MM.1S (cell line): ENCODE measurements at regions not wholly inside any gene's neighbourhood (a gene's known extent, or its start where the extent isn't known, plus 50 kb on each side); places are given as distances from the start of the nearest gene placed in this dataset.

ENCODE experiments used
- DNase-seq: peaks from one replicate; pipeline ENCODE4 v3.0.0-alpha.2; 2015
- H2AFZ ChIP-seq: fragments of 300-600 bp; sonication (generic); 2 replicates; pipeline ENCODE4 v1.6.0; 2016; ENCODE audit warnings: antibody characterized with exemption, low read length
- H3F3A ChIP-seq: fragments of 300-600 bp; sonication (generic); 2 replicates; pipeline ENCODE4 v1.6.1; 2016; ENCODE audit warnings: mild to moderate bottlenecking, antibody characterized with exemption, low read length, moderate library complexity, mixed read lengths; ENCODE audit not compliant: insufficient read depth
- H3K27ac ChIP-seq: fragments of 300-600 bp; sonication (generic); 2 replicates; pipeline ENCODE4 v1.5.1; 2016; ENCODE audit warnings: mild to moderate bottlenecking, low read length
- H3K27me3 ChIP-seq: fragments of 300-600 bp; sonication (generic); replicated peaks from 2 replicates; pipeline ENCODE4 v1.6.0; 2016; ENCODE audit warnings: low read length; ENCODE audit not compliant: insufficient read depth
- H3K36me3 ChIP-seq: fragments of 300-600 bp; sonication (generic); replicated peaks from 2 replicates; pipeline ENCODE4 v1.6.1; 2016; ENCODE audit warnings: mild to moderate bottlenecking, low read length, mixed read lengths; ENCODE audit not compliant: insufficient read depth
- H3K4me1 ChIP-seq: fragments of 300-600 bp; sonication (generic); 2 replicates; pipeline ENCODE4 v1.6.1; 2016; ENCODE audit warnings: low read length, mixed read lengths
- H3K4me2 ChIP-seq: fragments of 300-600 bp; sonication (generic); 2 replicates; pipeline ENCODE4 v1.6.0; 2016; ENCODE audit warnings: low read depth, low read length
- H3K4me3 ChIP-seq: fragments of 300-600 bp; sonication (generic); 2 replicates; pipeline ENCODE4 v1.5.1; 2016; ENCODE audit warnings: low read length, mixed read lengths
- H3K79me2 ChIP-seq: fragments of 300-600 bp; sonication (generic); 2 replicates; pipeline ENCODE4 v1.6.1; 2016; ENCODE audit warnings: mixed run types, low read length, mixed read lengths
- H3K9ac ChIP-seq: fragments of 300-600 bp; sonication (generic); 2 replicates; pipeline ENCODE4 v1.6.1; 2016; ENCODE audit warnings: low read length, mixed read lengths
- H3K9me2 ChIP-seq: fragments of 300-600 bp; sonication (generic); replicated peaks from 2 replicates; pipeline ENCODE4 v1.6.1; 2016; ENCODE audit warnings: mild to moderate bottlenecking, low read length, mixed read lengths; ENCODE audit not compliant: insufficient read depth
- H3K9me3 ChIP-seq: fragments of 300-600 bp; sonication (generic); replicated peaks from 2 replicates; pipeline ENCODE4 v1.6.1; 2016; ENCODE audit warnings: mild to moderate bottlenecking, low read length, mixed read lengths; ENCODE audit not compliant: insufficient read depth
- H4K20me1 ChIP-seq: fragments of 300-600 bp; sonication (generic); 2 replicates; pipeline ENCODE4 v1.6.1; 2016; ENCODE audit warnings: mild to moderate bottlenecking, low read length, moderate library complexity, mixed read lengths; ENCODE audit not compliant: insufficient read depth
- CTCF ChIP-seq: fragments of 300-600 bp; sonication (generic); IDR thresholded peaks from 2 replicates; pipeline ENCODE4 v1.5.1; 2016; ENCODE audit warnings: antibody characterized with exemption, low read length, mixed read lengths
- EZH2 ChIP-seq: fragments of 300-600 bp; sonication (generic); optimal IDR thresholded peaks from 2 replicates; pipeline ENCODE3; 2017; ENCODE audit warnings: low read depth, mild to moderate bottlenecking, antibody characterized with exemption, low read length, mixed read lengths
- EZH2phosphoT487 ChIP-seq: fragments of 300-600 bp; sonication (generic); IDR thresholded peaks from 2 replicates; pipeline ENCODE4 v1.6.1; 2018; ENCODE audit warnings: antibody characterized with exemption, low read length

GRCh38 chr9:107593224-107593870 lies 103.8 kb upstream of the KLF4 start:
- Histone ChIP-seq H3K27me3 (no peaks in the 10 kb centered on the region), H3K9me3 (no peaks in the 10 kb centered on the region), H3K4me1 (no peaks in the 10 kb centered on the region), H3K4me3 (no peak overlapping the region), H3F3A (no peaks in the 10 kb centered on the region), H3K4me2 (no peak overlapping the region), H3K79me2 (no peaks in the 10 kb centered on the region), H3K9ac (no peak overlapping the region), H3K27ac (no peak overlapping the region), H3K9me2 (no peaks in the 10 kb centered on the region), H4K20me1 (no peaks in the 10 kb centered on the region), H3K36me3 (no peaks in the 10 kb centered on the region), H2AFZ (no peak overlapping the region)
- TF ChIP-seq EZH2phosphoT487 (no peak), CTCF (no peak)
- DNase-seq, result no peak

DNA sequence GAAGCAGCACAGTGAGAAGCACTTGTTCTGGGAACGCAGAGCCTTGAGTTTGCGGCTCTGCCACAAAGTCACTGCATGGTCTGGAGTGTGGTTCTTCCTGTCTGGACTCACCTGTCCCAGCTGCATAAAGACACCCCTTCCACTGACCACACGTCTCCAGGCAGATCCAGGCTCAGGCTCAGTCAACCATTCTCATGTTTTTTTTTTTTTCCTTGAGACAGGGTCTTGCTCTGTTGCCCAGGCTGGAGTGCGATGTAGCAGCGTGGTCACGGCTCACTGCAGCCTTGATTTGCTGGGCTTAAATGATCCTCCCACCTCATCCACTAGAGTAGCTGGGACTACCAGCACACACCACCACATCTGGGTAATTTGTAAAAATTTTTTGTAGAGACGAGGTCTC lies 102.9 kb upstream of the KLF4 start:
- H3K9ac ChIP-seq, result no peak overlapping the region
- H3K4me2 ChIP-seq, result no peak overlapping the region
- no peaks in the 10 kb centered on the region for H3K79me2 ChIP-seq
- no peak overlapping the region for H3K4me3 ChIP-seq
- no peaks in the 10 kb centered on the region for H3K36me3 ChIP-seq
- H3K27me3 ChIP-seq, result no peaks in the 10 kb centered on the region
- H3K9me2 ChIP-seq, result no peaks in the 10 kb centered on the region
- TF ChIP-seq EZH2 (no peak), EZH2phosphoT487 (no peak)
- H3K27ac ChIP-seq, result no peak overlapping the region
- DNase-seq, result no peak
- no peaks in the 10 kb centered on the region for H3K4me1 ChIP-seq
- no peaks in the 10 kb centered on the region for H3K9me3 ChIP-seq
- H4K20me1 ChIP-seq, result no peaks in the 10 kb centered on the region
- H2AFZ ChIP-seq, result no peak overlapping the region
- no peaks in the 10 kb centered on the region for H3F3A ChIP-seq

DNA sequence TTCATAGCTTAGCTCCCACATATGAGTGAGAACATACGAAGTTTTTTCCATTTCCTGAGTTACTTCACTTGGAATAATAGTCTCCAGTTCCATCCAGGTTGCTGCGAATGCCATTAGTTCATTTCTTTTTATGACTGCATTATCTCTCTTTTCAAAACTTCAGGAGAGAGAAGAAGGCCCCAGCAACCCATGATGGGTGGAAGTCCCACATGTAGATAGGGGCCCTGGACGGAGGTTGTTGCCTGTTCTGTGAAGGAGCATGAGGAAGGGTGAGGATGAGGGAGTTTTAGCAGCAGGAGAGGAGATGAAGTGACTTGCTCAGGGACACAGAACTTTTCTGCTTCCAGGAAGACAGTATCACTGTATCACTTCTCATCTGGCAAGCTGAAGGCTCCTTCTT lies 102.2 kb upstream of the KLF4 start:
- Histone ChIP-seq H3K4me2 (no peak overlapping the region), H3K36me3 (no peaks in the 10 kb centered on the region), H3K27me3 (no peaks in the 10 kb centered on the region), H3K4me3 (no peak overlapping the region), H2AFZ (no peak overlapping the region), H3F3A (no peaks in the 10 kb centered on the region), H3K9me3 (no peaks in the 10 kb centered on the region), H4K20me1 (no peaks in the 10 kb centered on the region), H3K79me2 (no peaks in the 10 kb centered on the region), H3K9me2 (no peaks in the 10 kb centered on the region), H3K27ac (no peak overlapping the region), H3K4me1 (no peaks in the 10 kb centered on the region), H3K9ac (no peak overlapping the region)
- DNase-seq, result no peak
- no peak for TF ChIP-seq EZH2phosphoT487
- TF ChIP-seq EZH2, result no peak
- no peak for TF ChIP-seq CTCF

GRCh38 chr9:107588393-107588792 lies 98.8 kb upstream of the KLF4 start:
- H3K9ac ChIP-seq, result no peak overlapping the region
- no peak for TF ChIP-seq EZH2phosphoT487
- no peak for TF ChIP-seq EZH2
- no peak for TF ChIP-seq CTCF
- no peaks in the 10 kb centered on the region for H3K9me2 ChIP-seq
- H3K4me1 ChIP-seq, result no peaks in the 10 kb centered on the region
- H3K4me3 ChIP-seq, result no peak overlapping the region
- no peaks in the 10 kb centered on the region for H3K79me2 ChIP-seq
- H3K27ac ChIP-seq, result no peak overlapping the region
- 0 out of 2 replicates have a peak overlapping the region, but pooled peaks have one; percentile 79 for H2AFZ ChIP-seq
- H3K36me3 ChIP-seq, result no peaks in the 10 kb centered on the region
- no peaks in the 10 kb centered on the region for H3K9me3 ChIP-seq
- no peaks in the 10 kb centered on the region for H3F3A ChIP-seq
- no peak for DNase-seq
- no peak overlapping the region for H3K4me2 ChIP-seq
- H3K27me3 ChIP-seq, result no peaks in the 10 kb centered on the region
- no peaks in the 10 kb centered on the region for H4K20me1 ChIP-seq
